ENCODE measurements at regions not wholly inside any gene's neighbourhood (a gene's known extent, or its start where the extent isn't known, plus 50 kb on each side); places are given as distances from the start of the nearest gene placed in this dataset.

- TF ChIP-seq CTCF (IDR thresholded peaks at IDR 0.05; ENCODE audit: insufficient read depth, low read length, poor library complexity, severe bottlenecking) (no peak), EZH2phosphoT487 (conservative IDR thresholded peaks at IDR 0.05; ENCODE audit: low read length) (no peak)
These were observed 309.3 kb upstream of the PIK3C3 start for GRCh38 chr18:41645589-41646360.

Data from SU-DHL-6 (cell line).